ENCODE measurements at regions not wholly inside any gene's neighbourhood (a gene's known extent, or its start where the extent isn't known, plus 50 kb on each side); places are given as distances from the start of the nearest gene placed in this dataset.
A peak's percentile ranks its signal among the peaks of the same experiment; 100 is the strongest.

DNA sequence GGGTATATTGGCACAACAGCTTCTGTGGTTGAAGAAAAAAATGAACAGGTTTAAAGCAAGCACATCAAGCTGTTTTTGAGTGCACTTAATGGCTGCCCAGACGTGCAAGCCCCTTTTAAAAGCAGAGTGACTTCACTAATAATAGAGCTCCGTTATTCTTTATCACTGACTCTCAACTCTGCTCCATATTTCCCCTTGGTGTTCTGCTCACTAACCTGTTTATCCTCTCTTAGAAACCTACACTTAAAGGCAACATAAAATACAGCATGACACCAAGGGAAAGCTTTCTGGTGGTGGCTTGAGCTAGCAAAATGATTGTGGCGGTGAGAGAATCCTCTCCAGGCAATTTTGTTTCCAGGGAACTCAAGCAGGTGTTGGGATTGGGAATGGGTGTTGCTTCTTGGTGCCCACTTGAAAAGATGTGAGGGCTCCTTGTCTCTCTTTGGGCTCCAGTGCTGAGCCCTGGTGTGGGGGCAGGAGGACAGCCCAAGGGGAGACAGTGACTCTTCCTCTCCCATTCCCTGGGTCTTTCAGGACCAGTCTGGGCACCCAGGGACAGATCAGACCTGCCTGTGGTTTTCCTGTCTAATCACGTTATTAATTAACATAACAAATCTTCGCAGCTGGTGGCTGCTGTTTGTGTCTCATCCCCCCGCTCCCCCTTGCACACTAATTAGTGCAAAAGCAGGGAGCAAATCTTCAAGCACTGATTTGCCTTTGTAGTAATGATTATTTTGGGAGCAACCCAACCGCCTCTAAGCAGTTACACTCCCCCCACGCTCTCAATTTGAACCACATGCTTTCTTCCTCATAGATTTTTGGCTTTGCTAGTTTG lies 289.4 kb upstream of the CXCR4 start:
- H3K4me1 ChIP-seq (ENCODE audit: control insufficient read depth, insufficient read depth, low read length) = no peaks in the 10 kb centered on the region
- CTCF ChIA-PET = interaction anchor here (1.0 kb wide), 1 partner anchor 17 kb away, joined by 3 read pairs; no protein-coding TSS in a partner anchor
- H3K4me3 ChIP-seq (ENCODE audit: low read depth, low read length) = no peak overlapping the region
- no peak for TF ChIP-seq ZBTB1 (tag by site-specific recombination; IDR thresholded peaks at IDR 0.05)
- TF ChIP-seq ZNF335 (tag by site-specific recombination; conservative IDR thresholded peaks at IDR 0.05) = 0 out of 2 replicates have a peak, but pooled peaks have one; percentile 14
- no peak overlapping the region for H3K27ac ChIP-seq (ENCODE audit: extremely low read depth, low read depth, low read length)
- POLR2A ChIA-PET = no interaction called here
- H3K9me3 ChIP-seq (ENCODE audit: control insufficient read depth, insufficient read depth, low read depth, low read length) = no peaks in the 10 kb centered on the region
- H3K36me3 ChIP-seq (ENCODE audit: control insufficient read depth in 2 of 2, insufficient read depth in 1 of 2, low read length in 2 of 2) = no peaks in the 10 kb centered on the region

DNA sequence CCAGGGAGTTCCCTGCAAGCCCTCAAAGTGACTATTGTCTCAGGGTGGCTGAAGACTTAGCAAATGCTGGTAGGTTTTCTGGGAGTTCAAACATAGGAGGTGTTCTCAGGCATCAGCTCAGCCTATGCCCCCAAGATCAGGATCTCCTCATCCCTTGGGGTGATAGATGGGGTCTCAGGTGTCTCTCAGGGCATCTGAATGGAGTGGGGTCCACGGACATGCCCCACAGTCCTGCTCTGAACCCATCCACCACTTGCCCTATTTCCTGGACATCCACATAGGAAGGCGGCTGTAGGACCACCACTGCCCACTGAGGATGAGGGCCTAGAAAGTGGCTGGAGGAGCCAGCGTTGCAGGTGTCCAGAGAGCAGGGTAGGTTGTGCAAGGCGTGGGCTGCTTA lies 287.0 kb upstream of the CXCR4 start:
- no peaks in the 10 kb centered on the region for H3K4me1 ChIP-seq (ENCODE audit: control insufficient read depth, insufficient read depth, low read length)
- no peak overlapping the region for H3K27ac ChIP-seq (ENCODE audit: extremely low read depth, low read depth, low read length)
- POLR2A ChIA-PET = no interaction called here
- no peaks in the 10 kb centered on the region for H3K36me3 ChIP-seq (ENCODE audit: control insufficient read depth in 2 of 2, insufficient read depth in 1 of 2, low read length in 2 of 2)
- no peaks in the 10 kb centered on the region for H3K9me3 ChIP-seq (ENCODE audit: control insufficient read depth, insufficient read depth, low read depth, low read length)
- TF ChIP-seq ZNF274 (IDR thresholded peaks at IDR 0.05; ENCODE audit: low read length) (no peak), ZNF274 (tag by site-specific recombination; IDR thresholded peaks at IDR 0.05; ENCODE audit: borderline replicate concordance) (no peak), ZNF529 (tag by site-specific recombination; IDR thresholded peaks at IDR 0.05; ENCODE audit: insufficient replicate concordance) (no peak), ZNF48 (tag by site-specific recombination; IDR thresholded peaks at IDR 0.05) (no peak), ZNF140 (tag by site-specific recombination; IDR thresholded peaks at IDR 0.05) (no peak), OVOL3 (tag by site-specific recombination; IDR thresholded peaks at IDR 0.05) (no peak), ZBTB21 (tag by site-specific recombination; IDR thresholded peaks at IDR 0.05) (no peak), ZNF311 (tag by site-specific recombination; IDR thresholded peaks at IDR 0.05; ENCODE audit: borderline replicate concordance) (no peak), ZNF248 (tag by site-specific recombination; IDR thresholded peaks at IDR 0.05) (no peak), ZNF791 (tag by site-specific recombination; IDR thresholded peaks at IDR 0.05) (no peak), ZBTB17 (tag by site-specific recombination; IDR thresholded peaks at IDR 0.05) (no peak), ZIC2 (tag by site-specific recombination; IDR thresholded peaks at IDR 0.05) (no peak), ZNF157 (tag by site-specific recombination; IDR thresholded peaks at IDR 0.05) (no peak), ZNF202 (tag by site-specific recombination; IDR thresholded peaks at IDR 0.05; ENCODE audit: borderline replicate concordance) (no peak), KLF7 (tag by site-specific recombination; IDR thresholded peaks at IDR 0.05; ENCODE audit: borderline replicate concordance) (no peak), ZNF660 (tag by site-specific recombination; IDR thresholded peaks at IDR 0.05) (no peak), ZNF354C (tag by site-specific recombination; IDR thresholded peaks at IDR 0.05; ENCODE audit: borderline replicate concordance, low read depth) (no peak), ZNF747 (tag by site-specific recombination; IDR thresholded peaks at IDR 0.05) (no peak), ZNF19 (tag by site-specific recombination; IDR thresholded peaks at IDR 0.05; ENCODE audit: low read depth) (no peak)
- TF ChIP-seq, protein P1, sequence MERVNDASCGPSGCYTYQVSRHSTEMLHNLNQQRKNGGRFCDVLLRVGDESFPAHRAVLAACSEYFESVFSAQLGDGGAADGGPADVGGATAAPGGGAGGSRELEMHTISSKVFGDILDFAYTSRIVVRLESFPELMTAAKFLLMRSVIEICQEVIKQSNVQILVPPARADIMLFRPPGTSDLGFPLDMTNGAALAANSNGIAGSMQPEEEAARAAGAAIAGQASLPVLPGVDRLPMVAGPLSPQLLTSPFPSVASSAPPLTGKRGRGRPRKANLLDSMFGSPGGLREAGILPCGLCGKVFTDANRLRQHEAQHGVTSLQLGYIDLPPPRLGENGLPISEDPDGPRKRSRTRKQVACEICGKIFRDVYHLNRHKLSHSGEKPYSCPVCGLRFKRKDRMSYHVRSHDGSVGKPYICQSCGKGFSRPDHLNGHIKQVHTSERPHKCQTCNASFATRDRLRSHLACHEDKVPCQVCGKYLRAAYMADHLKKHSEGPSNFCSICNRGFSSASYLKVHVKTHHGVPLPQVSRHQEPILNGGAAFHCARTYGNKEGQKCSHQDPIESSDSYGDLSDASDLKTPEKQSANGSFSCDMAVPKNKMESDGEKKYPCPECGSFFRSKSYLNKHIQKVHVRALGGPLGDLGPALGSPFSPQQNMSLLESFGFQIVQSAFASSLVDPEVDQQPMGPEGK (tag by site-specific recombination; IDR thresholded peaks at IDR 0.05) = no peak
- TF ChIP-seq, protein P2, sequence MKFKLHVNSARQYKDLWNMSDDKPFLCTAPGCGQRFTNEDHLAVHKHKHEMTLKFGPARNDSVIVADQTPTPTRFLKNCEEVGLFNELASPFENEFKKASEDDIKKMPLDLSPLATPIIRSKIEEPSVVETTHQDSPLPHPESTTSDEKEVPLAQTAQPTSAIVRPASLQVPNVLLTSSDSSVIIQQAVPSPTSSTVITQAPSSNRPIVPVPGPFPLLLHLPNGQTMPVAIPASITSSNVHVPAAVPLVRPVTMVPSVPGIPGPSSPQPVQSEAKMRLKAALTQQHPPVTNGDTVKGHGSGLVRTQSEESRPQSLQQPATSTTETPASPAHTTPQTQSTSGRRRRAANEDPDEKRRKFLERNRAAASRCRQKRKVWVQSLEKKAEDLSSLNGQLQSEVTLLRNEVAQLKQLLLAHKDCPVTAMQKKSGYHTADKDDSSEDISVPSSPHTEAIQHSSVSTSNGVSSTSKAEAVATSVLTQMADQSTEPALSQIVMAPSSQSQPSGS (tag by site-specific recombination; IDR thresholded peaks at IDR 0.05; ENCODE audit: low read depth) = no peak
- H3K4me3 ChIP-seq (ENCODE audit: low read depth, low read length) = no peak overlapping the region
- CTCF ChIA-PET = no interaction called here
